DOHH2 (cell line): ENCODE measurements at regions not wholly inside any gene's neighbourhood (a gene's known extent, or its start where the extent isn't known, plus 50 kb on each side); places are given as distances from the start of the nearest gene placed in this dataset.

Experiments used
- H3F3A ChIP-seq: fragments of 200-600 bp; sonication (generic), shearing (Covaris generic); 2 replicates; pipeline ENCODE4 v1.6.0; 2016; ENCODE audit warnings: antibody characterized with exemption, mild to moderate bottlenecking; ENCODE audit not compliant: control insufficient read depth, insufficient read depth
- H3K27ac ChIP-seq: fragments of 200-600 bp; sonication (generic); 2 replicates; pipeline ENCODE4 v1.5.1; 2014; ENCODE audit warnings: low read depth, mild to moderate bottlenecking, low read length, moderate library complexity
- H3K27me3 ChIP-seq: fragments of 200-600 bp; sonication (generic); 2 replicates; pipeline ENCODE4 v1.6.1; 2014; ENCODE audit warnings: mild to moderate bottlenecking, low read length, mixed read lengths; ENCODE audit not compliant: control insufficient read depth
- H3K36me3 ChIP-seq: fragments of 200-600 bp; sonication (generic); 2 replicates; pipeline ENCODE4 v1.6.1; 2014; ENCODE audit warnings: mild to moderate bottlenecking, low read length, moderate library complexity, mixed read lengths; ENCODE audit not compliant: control insufficient read depth
- H3K4me1 ChIP-seq: fragments of 200-600 bp; sonication (generic); 2 replicates; pipeline ENCODE4 v1.6.1; 2014; ENCODE audit warnings: mild to moderate bottlenecking, low read length, mixed read lengths; ENCODE audit not compliant: control insufficient read depth
- H3K4me2 ChIP-seq: fragments of 200-600 bp; sonication (generic); 2 replicates; pipeline ENCODE4 v1.6.0; 2014; ENCODE audit warnings: mild to moderate bottlenecking, low read length, moderate library complexity
- H3K4me3 ChIP-seq: fragments of 200-600 bp; sonication (generic); 2 replicates; pipeline ENCODE4 v1.5.1; 2014; ENCODE audit warnings: mild to moderate bottlenecking, low read length, mixed read lengths
- H3K79me2 ChIP-seq: fragments of 200-600 bp; sonication (generic); 2 replicates; pipeline ENCODE4 v1.6.1; 2014; ENCODE audit warnings: mild to moderate bottlenecking, low read length, mixed read lengths; ENCODE audit not compliant: control insufficient read depth
- H3K9me2 ChIP-seq: fragments of 200-600 bp; sonication (generic); replicated peaks from 2 replicates; pipeline ENCODE4 v1.6.1; 2014; ENCODE audit warnings: mild to moderate bottlenecking, low read length, mixed read lengths; ENCODE audit not compliant: control insufficient read depth
- H3K9me3 ChIP-seq: fragments of 200-600 bp; sonication (generic); 2 replicates; pipeline ENCODE4 v1.6.1; 2014; ENCODE audit warnings: antibody characterized with exemption, low read length, mixed read lengths; ENCODE audit not compliant: control insufficient read depth, insufficient read depth
- H4K20me1 ChIP-seq: fragments of 200-600 bp; sonication (generic); 2 replicates; pipeline ENCODE4 v1.6.0; 2014; ENCODE audit warnings: low read depth, mild to moderate bottlenecking, antibody characterized with exemption, low read length, moderate library complexity; ENCODE audit not compliant: control insufficient read depth, insufficient read depth
- CTCF ChIP-seq: fragments of 200-600 bp; sonication (generic); IDR thresholded peaks from one replicate; pipeline ENCODE4 v1.5.1; 2014; ENCODE audit warnings: antibody characterized with exemption, mild to moderate bottlenecking, low read depth, low read length; ENCODE audit not compliant: poor library complexity, severe bottlenecking
- EZH2phosphoT487 ChIP-seq: fragments of 200-600 bp; sonication (generic); IDR thresholded peaks from 2 replicates; pipeline ENCODE4 v1.6.1; 2017; ENCODE audit warnings: borderline replicate concordance, mild to moderate bottlenecking, antibody characterized with exemption, low read length, moderate library complexity, mixed read lengths

- no peaks in the 10 kb centered on the region for H4K20me1 ChIP-seq
- H3K4me1 ChIP-seq: no peaks in the 10 kb centered on the region
- H3F3A ChIP-seq: no peaks in the 10 kb centered on the region
- no peaks in the 10 kb centered on the region for H3K36me3 ChIP-seq
- H3K27me3 ChIP-seq: no peaks in the 10 kb centered on the region
- no peak overlapping the region for H3K4me3 ChIP-seq
- no peak overlapping the region for H3K4me2 ChIP-seq
- H3K27ac ChIP-seq: no peak overlapping the region
- H3K9me2 ChIP-seq: no peaks in the 10 kb centered on the region
- TF ChIP-seq CTCF (no peak), EZH2phosphoT487 (no peak)
- no peaks in the 10 kb centered on the region for H3K9me3 ChIP-seq
- no peaks in the 10 kb centered on the region for H3K79me2 ChIP-seq
Measured at GRCh38 chr10:64316833-64317232, 795.6 kb downstream of the REEP3 start.

- Histone ChIP-seq H3K4me1 (no peaks in the 10 kb centered on the region), H4K20me1 (no peaks in the 10 kb centered on the region), H3K9me3 (no peaks in the 10 kb centered on the region), H3F3A (no peaks in the 10 kb centered on the region), H3K27me3 (no peaks in the 10 kb centered on the region), H3K4me2 (no peak overlapping the region), H3K79me2 (no peaks in the 10 kb centered on the region), H3K4me3 (no peak overlapping the region), H3K27ac (no peak overlapping the region), H3K9me2 (no peaks in the 10 kb centered on the region), H3K36me3 (no peaks in the 10 kb centered on the region)
- TF ChIP-seq EZH2phosphoT487 (no peak), CTCF (no peak)
Measured at GRCh38 chr10:64320448-64320847, 799.2 kb downstream of the REEP3 start.

- no peak overlapping the region for H3K4me2 ChIP-seq
- H3F3A ChIP-seq: no peaks in the 10 kb centered on the region
- H3K27me3 ChIP-seq: no peaks in the 10 kb centered on the region
- H3K9me3 ChIP-seq: no peaks in the 10 kb centered on the region
- no peak for TF ChIP-seq EZH2phosphoT487
- TF ChIP-seq CTCF: no peak
- H3K4me1 ChIP-seq: no peaks in the 10 kb centered on the region
- no peaks in the 10 kb centered on the region for H3K79me2 ChIP-seq
- H3K36me3 ChIP-seq: no peaks in the 10 kb centered on the region
- no peak overlapping the region for H3K27ac ChIP-seq
- H3K9me2 ChIP-seq: no peaks in the 10 kb centered on the region
- no peaks in the 10 kb centered on the region for H4K20me1 ChIP-seq
- no peak overlapping the region for H3K4me3 ChIP-seq
Measured at GRCh38 chr10:64329510-64329909, 808.3 kb downstream of the REEP3 start.

- H3F3A ChIP-seq: no peaks in the 10 kb centered on the region
- H3K79me2 ChIP-seq: no peaks in the 10 kb centered on the region
- H3K4me2 ChIP-seq: no peak overlapping the region
- no peaks in the 10 kb centered on the region for H3K9me2 ChIP-seq
- TF ChIP-seq EZH2phosphoT487 (no peak), CTCF (no peak)
- no peaks in the 10 kb centered on the region for H3K27me3 ChIP-seq
- no peak overlapping the region for H3K27ac ChIP-seq
- H3K4me3 ChIP-seq: no peak overlapping the region
- no peaks in the 10 kb centered on the region for H3K4me1 ChIP-seq
- H3K36me3 ChIP-seq: no peaks in the 10 kb centered on the region
- no peaks in the 10 kb centered on the region for H3K9me3 ChIP-seq
- H4K20me1 ChIP-seq: no peaks in the 10 kb centered on the region
Measured at GRCh38 chr10:64332551-64332950, 811.4 kb downstream of the REEP3 start.
